Activated naive CD4-positive, alpha-beta T cell treated with Interleukin-2 at 50 U/mL for 16 hours (primary cell): ENCODE measurements at regions not wholly inside any gene's neighbourhood (a gene's known extent, or its start where the extent isn't known, plus 50 kb on each side); places are given as distances from the start of the nearest gene placed in this dataset.
"Not testable (repeated sequence)": the region's sequence is repeated elsewhere in the genome, so short reads cannot be mapped to it uniquely, and the experiment has no call there.

Experiments used
- DNase-seq: peaks from one replicate; pipeline ENCODE4 v3.0.0-alpha.2; 2020

DNA sequence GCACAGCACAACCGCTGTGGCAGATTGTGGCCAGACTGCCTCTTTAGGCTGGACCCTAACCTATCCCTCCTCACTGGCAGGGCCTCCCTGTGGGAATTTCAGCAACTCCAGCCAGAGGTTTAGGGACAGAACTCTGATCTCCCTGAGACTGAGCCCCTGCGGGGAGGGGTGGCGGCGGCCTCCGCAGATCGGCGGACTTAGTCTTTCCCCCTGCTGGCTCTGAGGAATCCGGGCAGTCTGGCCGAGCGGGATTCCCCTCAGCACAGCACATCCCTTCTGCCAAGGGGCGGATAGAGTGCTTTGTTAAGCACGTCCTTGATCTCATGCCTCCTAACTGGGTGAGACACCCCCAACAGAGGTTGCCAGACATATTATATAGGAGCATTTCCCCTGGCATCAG lies 224.2 kb upstream of the NPY start:
- DNase-seq = no peak

GRCh38 chr7:24063721-24064120 lies 220.3 kb upstream of the NPY start:
- DNase-seq = no peak

DNA sequence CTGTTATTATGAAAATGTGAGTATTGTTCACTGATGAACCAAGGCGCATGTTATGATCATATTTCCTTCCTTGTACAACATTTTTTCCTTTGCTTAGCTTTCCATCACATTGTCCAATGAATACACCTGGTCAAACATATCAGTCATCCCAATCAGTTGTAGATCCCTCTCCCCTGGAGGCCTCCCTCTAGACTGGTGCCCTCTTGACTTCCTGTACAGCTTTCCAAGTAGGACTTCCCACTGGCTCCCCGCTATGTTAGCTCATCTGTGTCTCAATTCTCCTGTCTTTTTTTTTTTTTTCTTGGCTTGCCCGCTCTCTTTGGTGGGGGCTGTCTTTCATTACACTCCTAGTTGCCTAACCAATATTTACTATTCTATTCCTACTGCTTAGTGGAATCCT lies 214.2 kb upstream of the NPY start:
- DNase-seq = no peak

- DNase-seq = no peak
Measured at GRCh38 chr7:24073651-24074420, 210.2 kb upstream of the NPY start.

DNA sequence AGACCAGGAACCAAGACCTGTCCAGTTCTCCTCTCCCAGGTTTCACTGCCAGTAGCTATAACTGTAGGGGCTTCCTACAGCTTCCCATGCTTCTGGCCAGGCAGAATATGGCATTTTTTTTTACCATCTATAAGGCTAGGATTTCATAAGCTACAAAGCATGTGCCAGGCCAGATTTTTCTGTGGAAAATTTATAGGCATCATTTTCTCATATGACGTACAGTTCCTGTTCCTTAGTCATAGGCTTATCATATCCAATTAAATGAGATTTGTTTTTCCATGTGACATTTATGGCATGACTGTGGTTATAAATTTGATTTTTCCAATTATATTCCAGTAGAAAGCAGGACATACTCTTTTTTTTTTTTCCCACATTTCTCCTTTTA lies 208.6 kb upstream of the NPY start:
- DNase-seq = no peak

DNA sequence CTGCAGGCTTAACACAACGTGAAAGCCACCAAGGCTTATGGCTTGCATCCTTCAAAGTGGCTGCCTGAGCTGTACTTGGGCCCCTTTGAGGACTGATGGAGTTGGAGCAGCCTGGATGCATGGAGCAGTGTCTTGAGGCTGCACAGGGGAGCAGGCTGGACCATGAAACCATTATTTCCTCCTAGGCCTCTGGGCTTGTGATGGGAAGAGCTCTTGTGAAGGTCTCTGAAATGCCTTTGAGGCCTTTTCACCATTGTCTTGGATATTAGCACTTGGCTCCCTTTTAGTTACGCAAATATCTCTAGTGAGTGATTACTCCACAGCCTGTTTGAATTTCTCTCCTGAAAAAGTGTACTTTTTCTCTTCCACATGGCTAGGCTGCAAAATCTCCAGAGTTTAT lies 201.2 kb upstream of the NPY start:
- DNase-seq = no peak

DNA sequence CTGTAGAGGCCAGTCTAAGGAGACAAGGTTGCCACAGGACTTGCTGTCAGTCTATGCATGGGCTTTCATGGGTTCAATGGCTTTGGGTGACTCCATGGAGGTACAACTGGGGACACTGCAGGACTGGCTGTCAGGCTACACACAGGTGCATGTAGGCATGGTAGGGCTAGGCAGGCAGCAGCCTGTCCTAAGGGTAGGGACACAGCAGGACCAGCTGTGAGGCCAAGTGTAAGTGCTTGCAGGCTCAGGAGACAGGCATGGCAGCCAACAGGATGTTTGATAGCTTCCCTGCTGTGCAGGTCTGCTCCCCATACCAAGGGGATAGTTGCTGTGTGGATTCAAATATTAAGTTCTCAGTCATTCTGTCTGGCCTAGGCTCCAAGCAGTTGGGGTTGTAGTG lies 181.0 kb upstream of the NPY start:
- no peak for DNase-seq

DNA sequence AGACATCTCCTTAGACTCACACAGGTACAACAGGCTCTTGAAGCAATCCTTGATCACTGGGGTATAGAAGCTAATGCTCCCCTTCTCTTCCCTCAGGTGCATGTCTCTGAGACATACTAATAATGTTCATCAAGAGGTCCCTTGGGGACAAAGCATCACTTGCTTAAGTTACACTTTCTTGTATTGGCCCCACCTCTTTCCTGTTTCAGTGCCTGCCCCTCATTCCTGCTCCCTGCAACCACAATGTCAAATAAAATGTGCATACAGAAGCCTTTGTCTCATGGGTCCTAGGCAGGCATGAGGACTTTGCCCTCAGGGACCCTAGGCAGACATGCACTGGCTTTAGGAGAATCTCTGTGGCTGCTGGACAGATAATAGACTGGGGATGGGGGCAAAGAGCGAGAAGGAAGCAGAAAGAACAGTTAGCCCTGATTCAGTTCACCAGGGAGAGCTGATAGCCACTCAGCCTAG lies 175.0 kb upstream of the NPY start:
- no peak for DNase-seq

DNA sequence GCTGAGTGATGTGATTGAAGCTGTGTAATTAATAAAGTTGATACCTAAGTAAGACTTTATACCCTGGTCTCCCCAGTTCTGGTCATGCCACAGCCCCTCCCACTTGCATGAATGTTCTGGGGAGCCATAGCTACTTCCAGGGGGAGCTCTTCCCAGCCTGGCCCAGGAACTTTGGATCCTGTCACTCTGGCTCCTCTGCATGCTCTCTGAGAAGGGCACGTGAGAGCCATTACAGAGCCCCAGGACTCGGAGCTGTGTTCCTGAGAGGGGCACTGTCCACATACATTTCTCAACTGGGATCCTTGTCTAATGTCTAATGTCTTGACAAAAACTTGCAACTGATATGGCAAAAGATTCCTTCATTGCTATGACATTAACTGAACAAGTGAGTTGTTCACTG lies 173.9 kb upstream of the NPY start:
- DNase-seq = no peak

- no peak for DNase-seq
Measured at GRCh38 chr7:24113506-24113905, 170.5 kb upstream of the NPY start.

DNA sequence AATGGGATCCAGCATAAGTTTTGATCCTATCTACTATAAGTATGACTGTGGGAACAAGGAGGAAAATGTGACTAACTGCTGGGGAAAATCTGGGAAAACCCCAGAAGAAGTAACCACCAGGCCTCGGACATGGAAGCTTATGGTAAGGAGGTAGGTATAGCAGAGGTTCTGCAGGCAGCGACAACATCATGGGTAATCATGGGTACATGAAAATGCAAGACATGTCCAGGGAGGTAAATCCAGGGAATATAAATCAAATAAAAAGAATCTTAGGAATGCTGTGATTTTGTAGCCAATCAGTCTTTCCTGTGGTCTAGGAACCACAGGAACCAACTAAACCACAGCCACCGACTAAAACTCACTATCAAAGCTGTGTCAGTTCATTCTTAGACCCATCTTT lies 168.3 kb upstream of the NPY start:
- no peak for DNase-seq

DNA sequence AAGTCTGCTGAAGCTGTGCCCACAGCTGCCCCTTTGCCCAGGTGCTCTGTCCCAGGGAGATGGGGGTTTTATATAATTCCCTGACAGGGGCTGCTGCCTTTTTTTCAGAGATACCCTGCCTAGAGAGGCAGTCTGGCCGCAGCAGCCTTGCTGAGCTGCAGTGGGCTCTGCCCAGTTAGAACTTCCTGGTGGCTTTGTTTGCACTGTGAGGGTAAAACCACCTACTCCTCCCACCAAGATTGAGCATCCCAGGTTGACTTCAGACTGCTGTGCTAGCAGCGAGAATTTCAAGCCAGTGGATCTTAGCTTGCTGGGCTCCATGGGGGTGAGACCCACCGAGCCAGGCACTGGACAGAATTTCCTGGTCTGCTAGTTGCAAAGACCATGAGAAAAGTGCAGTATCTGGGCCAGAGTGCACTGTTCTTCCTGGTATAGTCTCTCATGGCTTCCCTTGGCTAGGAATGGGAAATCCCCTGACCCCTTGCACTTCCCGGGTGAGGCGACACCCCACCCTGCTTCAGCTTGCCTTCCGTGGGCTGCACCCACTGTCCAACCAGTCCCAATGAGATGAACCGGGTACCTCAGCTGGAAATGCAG lies 166.0 kb upstream of the NPY start:
- DNase-seq = not testable (repeated sequence)

DNA sequence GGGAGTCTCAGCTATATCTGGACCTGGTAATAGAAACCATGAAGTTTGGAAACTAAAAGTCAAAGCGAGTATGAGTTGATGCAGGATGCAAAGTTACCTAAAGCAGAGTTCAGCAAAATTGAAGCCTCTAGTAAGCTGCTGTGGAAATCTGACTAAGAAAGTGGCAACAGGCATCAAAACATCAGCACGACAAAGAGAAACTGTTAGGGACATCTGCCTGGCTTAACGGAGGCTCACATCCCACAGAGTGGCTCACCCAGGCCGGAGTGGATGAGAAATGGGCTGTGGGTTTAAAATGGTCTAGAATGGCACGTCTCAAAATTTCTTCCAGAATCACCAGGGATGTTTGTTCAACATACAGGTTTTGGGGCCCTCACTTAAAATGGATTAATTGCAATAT lies 164.1 kb upstream of the NPY start:
- DNase-seq = no peak

DNA sequence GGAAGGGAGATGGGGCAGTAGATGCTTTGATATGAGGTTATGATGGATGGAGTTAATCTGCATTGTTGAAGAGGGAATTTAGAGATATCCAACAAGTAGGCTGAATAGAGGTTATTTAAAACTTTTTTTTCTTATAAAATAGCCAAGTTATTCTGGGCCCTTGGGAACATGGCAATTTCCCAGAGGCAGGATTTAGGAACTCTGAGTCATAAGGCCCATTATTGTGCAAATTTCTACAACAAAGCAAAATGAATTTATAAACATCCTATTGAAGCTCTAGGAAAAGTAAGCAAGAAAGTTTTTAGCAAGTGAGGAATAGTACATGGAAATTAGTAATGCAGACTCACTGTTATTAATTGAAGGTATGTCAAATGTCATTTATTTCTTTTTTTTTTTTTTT lies 160.9 kb upstream of the NPY start:
- DNase-seq = no peak

DNA sequence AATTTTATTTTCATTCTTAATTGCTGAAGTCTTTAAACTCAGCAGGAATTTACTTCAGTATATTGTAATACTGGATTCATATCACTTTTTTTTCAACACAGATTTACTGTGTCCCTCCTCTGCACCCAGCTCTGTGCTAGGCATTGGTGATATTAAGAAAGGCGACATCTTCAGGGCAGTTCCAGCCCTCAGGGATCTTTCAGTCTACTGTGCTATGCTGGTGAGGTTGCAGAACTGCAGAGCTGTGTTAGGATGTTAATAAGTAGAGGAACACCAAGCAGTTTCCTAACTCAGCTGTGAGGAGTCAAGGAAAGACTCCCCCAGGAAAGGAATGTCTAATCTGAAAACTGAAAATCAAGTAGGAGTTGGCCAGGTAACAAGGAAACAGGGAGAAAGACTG lies 158.2 kb upstream of the NPY start:
- no peak for DNase-seq

DNA sequence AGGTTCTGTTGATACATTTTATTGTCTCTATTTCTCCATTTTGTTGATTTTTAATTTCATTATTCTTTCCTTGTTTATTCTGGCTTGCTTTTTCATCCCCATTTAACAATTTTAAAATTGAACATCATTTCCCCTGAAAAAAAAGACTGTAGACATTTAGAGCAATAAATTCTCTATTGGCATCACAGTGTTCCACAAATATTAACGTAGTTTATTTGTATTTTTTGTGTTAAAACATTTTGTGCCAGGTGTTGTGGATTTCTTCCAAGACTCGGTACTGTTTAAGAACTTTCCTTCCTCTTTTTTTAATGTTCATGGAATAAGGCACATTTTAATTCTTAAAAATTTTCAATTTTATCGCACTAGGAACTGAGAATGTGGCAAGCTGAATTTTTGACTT lies 156.1 kb upstream of the NPY start:
- no peak for DNase-seq

GRCh38 chr7:24129597-24129996 lies 154.4 kb upstream of the NPY start:
- no peak for DNase-seq

DNA sequence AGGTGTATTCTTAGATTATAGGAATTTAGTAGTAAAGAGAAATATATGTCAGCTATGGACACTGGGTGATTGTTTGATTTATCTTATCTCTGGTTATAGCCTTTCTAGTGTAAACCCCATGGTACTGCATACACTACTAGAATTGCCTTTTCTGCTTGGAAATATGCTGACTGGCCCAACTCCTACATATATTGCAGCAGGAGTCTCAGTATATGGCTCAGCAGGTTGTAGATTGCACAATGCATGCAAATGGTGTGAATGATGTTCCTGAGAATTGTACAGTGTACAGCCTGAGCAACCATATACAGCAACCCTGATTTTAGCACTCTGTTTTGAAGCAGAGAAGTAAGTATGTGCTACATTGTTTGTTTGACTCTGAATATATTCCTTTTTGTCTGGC lies 153.4 kb upstream of the NPY start:
- DNase-seq = no peak

- DNase-seq = no peak
Measured at GRCh38 chr7:24133691-24134090, 150.3 kb upstream of the NPY start.

GRCh38 chr7:24134535-24134934 lies 149.5 kb upstream of the NPY start:
- DNase-seq = no peak

GRCh38 chr7:24135003-24135817 lies 148.8 kb upstream of the NPY start:
- no peak for DNase-seq

- no peak for DNase-seq
Measured at GRCh38 chr7:24137338-24137737, 146.7 kb upstream of the NPY start.

DNA sequence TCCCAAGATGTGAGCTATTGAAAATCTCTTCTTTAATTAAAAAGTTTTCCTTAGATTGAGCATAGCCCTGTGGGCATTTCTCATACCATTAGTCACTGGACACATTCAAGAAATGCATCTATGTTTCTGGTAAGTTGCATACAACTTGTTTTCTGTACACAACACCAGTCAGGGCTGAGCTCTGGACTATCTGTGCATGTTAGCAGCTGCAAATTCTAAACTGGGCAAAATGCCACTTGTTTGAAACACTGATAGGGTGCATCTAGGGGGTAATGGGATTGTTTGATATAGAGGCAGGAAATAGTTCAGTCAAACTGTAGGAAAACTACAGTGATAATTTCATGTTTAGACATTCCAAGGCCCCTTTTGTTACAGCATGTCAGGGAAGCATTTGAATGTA lies 145.6 kb upstream of the NPY start:
- no peak for DNase-seq

- DNase-seq = no peak
Measured at GRCh38 chr7:24140001-24140400, 144.0 kb upstream of the NPY start.
